T-helper 17 cell (primary cell): ENCODE measurements at regions not wholly inside any gene's neighbourhood (a gene's known extent, or its start where the extent isn't known, plus 50 kb on each side); places are given as distances from the start of the nearest gene placed in this dataset.

Source experiments
- ATAC-seq: fragments of 150-1000 bp; cut with Tn5 transposase; 2 replicates; pipeline ENCODE4 v1.10.0; 2021; ENCODE audit warnings: mild to moderate bottlenecking, moderate library complexity
- DNase-seq, 3 donors: peaks; one replicate each; pipeline versions ENCODE4 v3.0.0 to v3.0.0-alpha.2; 2020 to 2021
- H3K9me3 ChIP-seq: one replicate; pipeline ENCODE4 v1.7.0; 2013; ENCODE audit warnings: low read length, mild to moderate bottlenecking; ENCODE audit not compliant: control insufficient read depth, poor library complexity, severe bottlenecking
- H3K27ac Mint-ChIP-seq: one replicate; pipeline ENCODE4 v1.8.0; 2022; ENCODE audit warnings: mild to moderate bottlenecking, moderate library complexity, mixed read lengths
- H3K27me3 Mint-ChIP-seq: one replicate; pipeline ENCODE4 v1.8.0; 2022; ENCODE audit warnings: mixed read lengths
- H3K36me3 Mint-ChIP-seq: one replicate; pipeline ENCODE4 v1.8.0; 2022; ENCODE audit warnings: low read depth, mixed read lengths
- H3K4me1 Mint-ChIP-seq: one replicate; pipeline ENCODE4 v1.8.0; 2022; ENCODE audit warnings: mild to moderate bottlenecking, mixed read lengths
- H3K4me3 Mint-ChIP-seq: one replicate; pipeline ENCODE4 v1.8.0; 2022; ENCODE audit warnings: mild to moderate bottlenecking, moderate library complexity, mixed read lengths

- Mint-ChIP-seq H3K36me3 (no peaks in the 10 kb centered on the region), H3K27me3 (no peaks in the 10 kb centered on the region), H3K27ac (no peak overlapping the region), H3K4me3 (no peak overlapping the region), H3K4me1 (no peaks in the 10 kb centered on the region)
- no peak for ATAC-seq
- DNase-seq = no peak
- peaks cover 2% of the 10 kb centered on the region for H3K9me3 ChIP-seq
Observed at GRCh38 chr9:80649496-80649895, 1039.9 kb downstream of the TLE1 start.

DNA sequence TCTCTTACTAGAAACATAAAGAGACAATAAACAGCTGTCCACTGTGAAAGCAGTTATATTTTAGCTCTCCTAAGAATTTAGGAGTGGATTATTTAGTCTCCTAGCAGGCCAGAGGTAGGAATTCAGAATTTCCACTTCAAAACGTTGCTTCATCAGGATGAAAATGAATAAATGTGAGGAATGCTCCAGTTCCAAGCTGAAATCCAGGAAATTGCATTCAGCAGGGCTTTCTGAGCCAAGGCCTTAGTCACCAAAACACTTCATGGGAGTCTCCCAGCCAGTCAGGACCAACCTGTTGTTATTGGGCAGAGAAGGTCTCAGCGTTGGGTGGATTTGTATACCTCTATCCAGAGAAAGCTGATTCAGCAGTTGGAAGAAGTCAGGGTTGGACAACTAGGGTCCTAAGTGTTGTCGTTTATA lies 1040.3 kb downstream of the TLE1 start:
- Mint-ChIP-seq H3K4me1 (no peaks in the 10 kb centered on the region), H3K27me3 (no peaks in the 10 kb centered on the region), H3K36me3 (no peaks in the 10 kb centered on the region), H3K4me3 (no peak overlapping the region), H3K27ac (no peak overlapping the region)
- ATAC-seq = no peak
- DNase-seq = no peak
- H3K9me3 ChIP-seq = peaks cover 2% of the 10 kb centered on the region

DNA sequence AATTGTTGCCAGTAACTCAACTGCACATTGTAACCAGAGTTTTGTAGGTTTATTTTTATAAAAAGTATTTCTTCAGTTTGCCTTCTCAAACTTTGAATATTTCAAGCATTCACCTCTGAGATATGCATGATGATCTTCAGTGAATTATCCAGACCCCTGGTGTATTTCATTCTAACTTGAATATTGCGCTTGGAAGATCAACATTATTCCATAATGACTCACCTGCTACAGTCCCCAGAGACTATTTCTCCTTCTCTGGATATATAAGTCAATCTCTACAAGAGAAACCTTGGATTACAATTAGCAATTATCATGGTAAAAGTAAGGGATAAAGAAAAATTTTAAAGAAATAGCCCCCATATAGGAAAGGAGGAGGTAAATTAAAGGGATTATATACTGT lies 1041.0 kb downstream of the TLE1 start:
- Mint-ChIP-seq H3K4me3 (no peak overlapping the region), H3K27me3 (no peaks in the 10 kb centered on the region), H3K36me3 (no peaks in the 10 kb centered on the region), H3K27ac (no peak overlapping the region), H3K4me1 (no peaks in the 10 kb centered on the region)
- peaks cover 2% of the 10 kb centered on the region for H3K9me3 ChIP-seq
- ATAC-seq (no peak), DNase-seq (no peak)

- Mint-ChIP-seq H3K27ac (no peak overlapping the region), H3K4me1 (no peaks in the 10 kb centered on the region), H3K27me3 (no peaks in the 10 kb centered on the region), H3K36me3 (no peaks in the 10 kb centered on the region), H3K4me3 (no peak overlapping the region)
- DNase-seq = no peak
- no peaks in the 10 kb centered on the region for H3K9me3 ChIP-seq
- no peak for ATAC-seq
Observed at GRCh38 chr9:80646211-80646610, 1043.1 kb downstream of the TLE1 start.

GRCh38 chr9:80644044-80644443 lies 1045.3 kb downstream of the TLE1 start:
- Mint-ChIP-seq H3K4me3 (no peak overlapping the region), H3K4me1 (no peaks in the 10 kb centered on the region), H3K27ac (no peak overlapping the region), H3K36me3 (no peaks in the 10 kb centered on the region), H3K27me3 (no peaks in the 10 kb centered on the region)
- ATAC-seq = no peak
- no peak for DNase-seq
- H3K9me3 ChIP-seq = no peaks in the 10 kb centered on the region

DNA sequence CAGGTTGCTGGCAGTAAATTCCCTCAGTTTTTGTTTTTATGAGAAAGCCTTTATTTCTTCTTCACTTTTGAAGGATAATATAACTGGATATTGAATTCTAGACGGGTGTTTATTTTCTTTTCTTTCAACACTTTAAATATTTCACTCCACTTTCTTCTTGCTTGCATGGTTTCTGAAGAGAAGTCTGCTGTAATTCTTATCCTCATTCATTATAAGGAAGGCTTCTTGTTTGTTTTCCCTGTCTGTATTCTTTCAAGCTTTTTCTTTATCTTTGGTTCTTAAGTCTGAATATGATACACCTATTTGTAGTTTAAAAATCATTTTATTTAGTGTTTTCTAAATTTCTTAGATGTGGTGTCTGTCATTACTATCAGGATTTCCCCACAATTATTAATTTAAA lies 1054.3 kb downstream of the TLE1 start:
- peaks cover 2% of the 10 kb centered on the region for H3K9me3 ChIP-seq
- Mint-ChIP-seq H3K36me3 (no peaks in the 10 kb centered on the region), H3K4me1 (no peaks in the 10 kb centered on the region), H3K27ac (no peak overlapping the region), H3K27me3 (no peaks in the 10 kb centered on the region), H3K4me3 (no peak overlapping the region)
- DNase-seq = no peak
- ATAC-seq = no peak

GRCh38 chr9:80632041-80632440 lies 1057.3 kb downstream of the TLE1 start:
- DNase-seq = no peak
- ATAC-seq = no peak
- H3K4me3 Mint-ChIP-seq = no peak overlapping the region
- no peaks in the 10 kb centered on the region for H3K4me1 Mint-ChIP-seq
- no peak overlapping the region for H3K27ac Mint-ChIP-seq
- H3K27me3 Mint-ChIP-seq = no peaks in the 10 kb centered on the region
- H3K36me3 Mint-ChIP-seq = no peaks in the 10 kb centered on the region
- peaks cover 2% of the 10 kb centered on the region for H3K9me3 ChIP-seq

- Mint-ChIP-seq H3K4me1 (no peaks in the 10 kb centered on the region), H3K27ac (no peak overlapping the region), H3K4me3 (no peak overlapping the region), H3K27me3 (no peaks in the 10 kb centered on the region), H3K36me3 (no peaks in the 10 kb centered on the region)
- H3K9me3 ChIP-seq = no peaks in the 10 kb centered on the region
- no peak for ATAC-seq
- DNase-seq = no peak
Observed at GRCh38 chr9:80622508-80622907, 1050.7 kb downstream of the TLE4 start.

- Mint-ChIP-seq H3K27ac (no peak overlapping the region), H3K4me1 (no peaks in the 10 kb centered on the region), H3K27me3 (no peaks in the 10 kb centered on the region), H3K4me3 (no peak overlapping the region), H3K36me3 (no peaks in the 10 kb centered on the region)
- ATAC-seq (no peak), DNase-seq (no peak)
- H3K9me3 ChIP-seq = no peaks in the 10 kb centered on the region
Observed at GRCh38 chr9:80619356-80619755, 1047.6 kb downstream of the TLE4 start.

GRCh38 chr9:80615964-80616363 lies 1044.2 kb downstream of the TLE4 start:
- Mint-ChIP-seq H3K27me3 (no peaks in the 10 kb centered on the region), H3K4me1 (no peaks in the 10 kb centered on the region), H3K27ac (no peak overlapping the region), H3K36me3 (no peaks in the 10 kb centered on the region), H3K4me3 (no peak overlapping the region)
- H3K9me3 ChIP-seq = no peaks in the 10 kb centered on the region
- ATAC-seq (no peak), DNase-seq (no peak)

DNA sequence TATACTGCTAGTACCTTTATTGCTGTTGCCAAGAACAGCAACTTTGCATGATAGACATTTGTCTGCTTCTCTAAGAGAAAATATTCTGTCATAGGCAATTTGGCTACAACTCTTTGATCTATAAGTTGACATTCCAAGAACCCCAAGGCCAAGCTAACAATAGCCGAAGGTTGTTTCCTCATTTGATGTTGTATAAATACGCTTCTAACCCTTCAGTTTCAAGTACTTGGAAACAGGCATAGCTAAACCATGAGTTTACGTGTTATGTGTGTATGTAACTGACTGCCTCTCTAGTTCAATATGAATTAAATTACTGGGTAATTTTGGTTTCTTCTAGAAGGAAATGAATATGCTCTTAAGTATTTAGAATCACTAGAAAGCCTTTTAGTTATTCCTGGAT lies 1034.0 kb downstream of the TLE4 start:
- H3K9me3 ChIP-seq = no peaks in the 10 kb centered on the region
- ATAC-seq = no peak
- no peak overlapping the region for H3K4me3 Mint-ChIP-seq
- no peaks in the 10 kb centered on the region for H3K36me3 Mint-ChIP-seq
- H3K27ac Mint-ChIP-seq = no peak overlapping the region
- H3K4me1 Mint-ChIP-seq = no peaks in the 10 kb centered on the region
- DNase-seq = no peak
- H3K27me3 Mint-ChIP-seq = no peaks in the 10 kb centered on the region

DNA sequence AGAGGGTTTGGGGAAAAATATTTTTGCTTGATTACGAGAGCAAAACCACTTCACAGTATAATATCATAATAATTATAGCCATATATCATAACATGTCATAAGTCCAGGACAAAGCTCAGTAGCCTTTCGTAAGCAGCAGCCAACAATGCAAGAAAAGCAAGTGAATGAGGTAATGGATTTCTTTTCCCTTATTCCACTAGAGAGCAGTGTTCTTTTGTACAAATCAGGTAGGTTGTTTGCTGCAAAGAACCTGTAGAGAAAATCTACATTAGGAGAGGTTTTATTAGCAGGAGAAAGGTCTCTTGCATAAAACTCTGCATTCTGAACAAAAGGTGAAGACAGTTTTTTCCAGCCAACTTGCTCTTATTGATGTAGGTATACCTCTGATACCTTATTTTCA lies 1033.4 kb downstream of the TLE4 start:
- no peak overlapping the region for H3K27ac Mint-ChIP-seq
- no peaks in the 10 kb centered on the region for H3K36me3 Mint-ChIP-seq
- DNase-seq = no peak
- no peaks in the 10 kb centered on the region for H3K27me3 Mint-ChIP-seq
- H3K9me3 ChIP-seq = no peaks in the 10 kb centered on the region
- H3K4me1 Mint-ChIP-seq = no peaks in the 10 kb centered on the region
- no peak overlapping the region for H3K4me3 Mint-ChIP-seq
- ATAC-seq = no peak

GRCh38 chr9:80602291-80602690 lies 1030.5 kb downstream of the TLE4 start:
- no peak overlapping the region for H3K27ac Mint-ChIP-seq
- no peaks in the 10 kb centered on the region for H3K27me3 Mint-ChIP-seq
- H3K4me1 Mint-ChIP-seq = no peaks in the 10 kb centered on the region
- no peaks in the 10 kb centered on the region for H3K36me3 Mint-ChIP-seq
- ATAC-seq (no peak), DNase-seq (no peak)
- no peak overlapping the region for H3K4me3 Mint-ChIP-seq
- H3K9me3 ChIP-seq = no peaks in the 10 kb centered on the region

GRCh38 chr9:80596579-80596978 lies 1024.8 kb downstream of the TLE4 start:
- H3K36me3 Mint-ChIP-seq = no peaks in the 10 kb centered on the region
- H3K4me3 Mint-ChIP-seq = no peak overlapping the region
- H3K4me1 Mint-ChIP-seq = no peaks in the 10 kb centered on the region
- H3K27me3 Mint-ChIP-seq = no peaks in the 10 kb centered on the region
- ATAC-seq (no peak), DNase-seq (no peak)
- no peak overlapping the region for H3K27ac Mint-ChIP-seq
- H3K9me3 ChIP-seq = no peaks in the 10 kb centered on the region

DNA sequence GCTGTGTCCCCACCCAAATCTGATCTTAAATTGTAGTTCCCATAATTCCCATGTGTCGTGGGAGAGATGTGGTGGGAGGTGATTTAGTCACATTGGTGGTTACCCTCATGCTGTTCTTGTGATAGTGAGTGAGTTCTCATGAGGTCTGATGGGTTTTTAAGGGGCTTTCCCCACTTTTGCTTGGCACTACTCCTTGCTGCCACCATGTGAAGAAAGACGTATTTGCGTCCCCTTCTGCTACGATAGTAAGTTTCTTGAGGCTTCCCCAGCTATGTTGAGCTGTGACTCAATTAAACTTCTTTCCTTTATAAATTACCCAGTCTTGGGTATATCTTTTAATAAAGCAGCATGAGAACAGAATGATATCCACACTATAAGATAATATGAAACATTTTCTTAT lies 1023.4 kb downstream of the TLE4 start:
- Mint-ChIP-seq H3K27ac (no peak overlapping the region), H3K4me3 (no peak overlapping the region), H3K36me3 (no peaks in the 10 kb centered on the region), H3K4me1 (no peaks in the 10 kb centered on the region), H3K27me3 (no peaks in the 10 kb centered on the region)
- ATAC-seq (no peak), DNase-seq (no peak)
- no peaks in the 10 kb centered on the region for H3K9me3 ChIP-seq
